ENCODE measurements at regions not wholly inside any gene's neighbourhood (a gene's known extent, or its start where the extent isn't known, plus 50 kb on each side); places are given as distances from the start of the nearest gene placed in this dataset.

- TF ChIP-seq EZH2 (IDR thresholded peaks at IDR 0.05; ENCODE audit: borderline replicate concordance, low read depth, low read length, poor library complexity, severe bottlenecking) (no peak), CTCF (conservative IDR thresholded peaks at IDR 0.05; ENCODE audit: low read depth, low read length) (no peak)
Observed at GRCh38 chr4:186351668-186352194, 85.7 kb downstream of the F11 start.

Data from A673 (cell line).